Glomerular visceral epithelial cell (primary cell): ENCODE measurements at regions not wholly inside any gene's neighbourhood (a gene's known extent, or its start where the extent isn't known, plus 50 kb on each side); places are given as distances from the start of the nearest gene placed in this dataset.
"Not testable (repeated sequence)": the region's sequence is repeated elsewhere in the genome, so short reads cannot be mapped to it uniquely, and the experiment has no call there.

Experiments used
- DNase-seq: peaks from one replicate; pipeline ENCODE4 v3.0.0-alpha.2; 2016; ENCODE audit errors: extremely low spot score

- DNase-seq, result no peak
Measured at GRCh38 chr14:104230946-104231345, 92.6 kb downstream of the KIF26A start.

GRCh38 chr14:104232070-104232484 lies 93.7 kb downstream of the KIF26A start:
- DNase-seq, result no peak

DNA sequence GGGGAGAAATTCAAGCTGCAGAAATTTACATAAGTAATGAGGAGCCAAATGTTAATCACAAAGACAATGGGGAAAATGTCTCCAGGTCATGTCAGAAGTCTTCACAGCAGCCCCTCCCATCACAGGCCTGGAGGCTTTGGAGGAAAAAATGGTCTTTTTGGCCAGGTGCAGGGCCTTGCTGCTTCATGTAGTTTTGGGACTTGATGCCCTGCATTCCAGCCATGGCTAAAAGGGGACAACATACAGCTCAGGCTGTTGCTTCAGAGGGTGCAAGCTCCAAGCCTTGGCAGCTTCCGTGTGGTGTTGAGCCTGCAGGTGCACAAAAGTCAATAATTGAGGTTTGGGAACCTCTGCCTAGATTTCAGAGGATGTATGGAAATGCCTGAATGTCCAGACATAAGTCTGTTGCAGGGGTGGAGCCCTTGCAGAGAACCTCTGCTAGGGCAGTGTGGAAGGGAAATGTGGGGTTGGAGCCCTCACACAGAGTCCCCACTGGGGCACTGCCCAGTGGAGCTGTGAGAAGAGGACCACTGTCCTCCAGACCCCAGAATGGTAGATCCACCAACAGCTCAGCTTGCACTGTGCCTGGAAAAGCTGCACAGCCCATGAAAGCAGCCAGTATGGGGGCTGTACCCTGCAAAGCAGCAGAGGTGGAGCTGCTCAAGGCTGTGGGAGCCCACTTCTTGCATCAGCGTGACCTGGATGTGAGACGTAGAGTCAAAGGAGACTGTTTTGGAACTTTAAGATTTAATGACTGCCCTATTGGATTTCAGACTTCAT lies 95.8 kb downstream of the KIF26A start:
- not testable (repeated sequence) for DNase-seq

DNA sequence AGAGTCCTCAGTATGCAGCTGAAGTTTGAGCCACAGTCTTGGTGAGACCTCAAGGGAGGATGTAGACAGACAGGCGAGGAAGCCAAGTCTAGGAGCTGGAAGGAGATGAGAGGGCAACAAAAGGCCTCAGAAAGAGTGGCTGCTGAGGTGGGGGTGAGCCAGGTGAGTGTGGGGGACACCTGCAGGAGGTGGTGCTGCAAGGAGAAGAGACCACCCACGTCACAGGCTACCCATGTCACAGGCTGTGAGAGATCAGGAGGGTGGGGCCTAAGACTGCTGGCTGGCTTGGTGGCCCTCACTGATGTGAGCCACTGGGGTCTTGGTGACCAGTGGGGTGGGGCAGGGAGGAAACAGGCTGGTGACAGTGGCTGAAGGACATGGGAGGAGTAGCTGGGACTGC lies 97.3 kb downstream of the KIF26A start:
- DNase-seq, result no peak

GRCh38 chr14:104237651-104238423 lies 99.5 kb downstream of the KIF26A start:
- no peak for DNase-seq

- DNase-seq, result no peak
Measured at GRCh38 chr14:104238424-104239184, 100.2 kb downstream of the KIF26A start.

GRCh38 chr14:104239185-104239775 lies 100.9 kb downstream of the KIF26A start:
- DNase-seq, result no peak

DNA sequence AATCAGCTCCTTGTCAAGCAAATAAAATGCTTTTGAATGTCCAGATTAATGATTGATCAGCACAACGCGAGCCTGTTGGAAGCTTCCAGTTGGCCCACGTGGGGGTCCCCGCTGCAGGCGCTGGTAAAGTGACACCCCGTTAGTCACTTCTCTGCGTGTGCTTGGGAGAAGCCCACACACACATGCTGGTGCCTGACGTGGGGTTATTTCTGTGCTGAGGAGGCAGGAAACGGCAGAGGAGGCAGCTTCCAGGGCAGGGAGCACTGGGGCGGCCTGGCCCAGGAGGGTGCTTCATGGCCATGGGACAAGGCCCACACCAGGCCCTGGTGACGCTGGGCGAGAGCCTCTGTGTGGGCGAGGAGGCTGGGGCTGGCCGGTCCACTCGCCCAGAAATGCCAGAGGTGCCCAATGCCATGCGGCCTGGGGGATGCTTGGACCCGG lies 101.5 kb downstream of the KIF26A start:
- DNase-seq, result no peak

GRCh38 chr14:104240434-104241157 lies 102.2 kb downstream of the KIF26A start:
- no peak for DNase-seq

DNA sequence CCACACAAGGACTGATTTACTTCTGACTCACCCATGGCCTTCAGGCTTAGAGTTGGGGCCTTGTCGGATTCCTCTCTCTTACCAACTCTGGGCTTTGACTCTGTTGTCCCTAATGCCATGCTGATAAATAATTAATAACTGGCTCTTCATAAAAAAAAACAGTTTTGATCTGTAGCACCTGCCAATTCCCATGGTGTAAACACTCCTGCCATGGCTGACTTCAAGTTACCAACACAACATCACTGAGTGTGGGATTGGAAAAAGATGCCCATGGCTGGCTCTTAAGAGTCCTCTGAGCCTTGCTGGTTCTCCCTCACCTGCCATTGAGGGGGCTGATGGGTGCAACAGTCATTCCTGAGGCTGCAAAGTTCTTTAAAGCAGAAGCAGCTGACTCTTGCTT lies 104.8 kb downstream of the KIF26A start:
- DNase-seq, result no peak

DNA sequence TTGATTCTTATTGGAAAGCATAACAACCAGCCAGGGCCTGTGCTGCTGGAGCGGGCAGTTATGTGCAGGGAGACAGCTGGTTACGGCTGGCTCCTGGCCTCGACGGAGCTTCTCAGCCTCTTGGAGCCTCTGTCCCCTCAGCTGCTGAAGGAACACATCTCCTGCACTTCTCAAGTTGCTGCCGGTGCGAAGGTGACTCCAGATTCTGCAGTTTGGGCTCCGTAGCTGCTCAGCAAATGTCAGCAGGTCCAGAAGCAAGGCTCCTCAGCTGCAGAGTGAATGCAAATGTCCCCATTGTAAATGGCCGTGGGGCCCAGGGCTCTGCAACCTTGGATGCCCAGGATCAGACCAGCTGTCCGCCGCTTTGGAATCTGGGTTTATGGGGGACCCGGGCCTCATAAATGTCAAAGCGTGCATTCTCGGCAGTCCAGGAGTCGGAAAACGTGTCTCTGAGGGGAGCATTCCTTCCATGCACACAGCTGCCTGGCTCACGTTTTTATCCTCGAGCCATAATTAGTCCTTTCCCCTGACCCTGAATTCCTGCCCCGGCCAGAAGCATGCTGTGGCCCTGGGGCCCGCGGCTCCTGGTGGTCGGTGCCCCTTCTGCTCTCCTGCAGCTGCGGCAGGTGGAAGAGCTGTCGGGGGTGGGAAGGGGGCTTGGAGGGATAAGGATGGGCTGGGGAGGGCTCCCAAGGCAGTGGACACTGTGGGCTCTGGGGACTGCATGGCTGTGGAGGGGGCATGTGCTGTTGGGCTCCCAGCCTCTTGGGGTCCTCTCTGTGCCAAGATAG lies 106.0 kb downstream of the KIF26A start:
- no peak for DNase-seq

DNA sequence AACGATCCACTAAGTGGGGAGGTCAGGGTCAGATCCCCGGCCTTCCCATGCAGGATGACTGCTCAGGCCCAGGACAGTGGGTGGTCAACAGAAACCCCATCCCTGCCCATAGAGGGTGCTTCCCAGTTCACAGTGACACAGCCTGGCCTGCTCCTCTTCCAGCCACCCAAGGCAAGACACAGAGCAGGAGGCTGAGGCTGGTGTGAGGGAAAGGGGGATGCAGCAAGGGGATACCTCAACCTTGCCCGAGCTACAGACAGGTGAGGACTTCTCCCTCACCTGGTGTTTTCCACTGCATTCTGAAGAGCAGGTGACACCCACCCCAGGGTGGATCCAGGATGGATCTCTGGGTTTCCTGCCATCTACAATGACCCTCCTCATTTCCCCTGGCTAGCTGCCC lies 106.7 kb downstream of the KIF26A start:
- DNase-seq, result no peak

- DNase-seq, result no peak
Measured at GRCh38 chr14:104245723-104246122, 107.3 kb downstream of the KIF26A start.

DNA sequence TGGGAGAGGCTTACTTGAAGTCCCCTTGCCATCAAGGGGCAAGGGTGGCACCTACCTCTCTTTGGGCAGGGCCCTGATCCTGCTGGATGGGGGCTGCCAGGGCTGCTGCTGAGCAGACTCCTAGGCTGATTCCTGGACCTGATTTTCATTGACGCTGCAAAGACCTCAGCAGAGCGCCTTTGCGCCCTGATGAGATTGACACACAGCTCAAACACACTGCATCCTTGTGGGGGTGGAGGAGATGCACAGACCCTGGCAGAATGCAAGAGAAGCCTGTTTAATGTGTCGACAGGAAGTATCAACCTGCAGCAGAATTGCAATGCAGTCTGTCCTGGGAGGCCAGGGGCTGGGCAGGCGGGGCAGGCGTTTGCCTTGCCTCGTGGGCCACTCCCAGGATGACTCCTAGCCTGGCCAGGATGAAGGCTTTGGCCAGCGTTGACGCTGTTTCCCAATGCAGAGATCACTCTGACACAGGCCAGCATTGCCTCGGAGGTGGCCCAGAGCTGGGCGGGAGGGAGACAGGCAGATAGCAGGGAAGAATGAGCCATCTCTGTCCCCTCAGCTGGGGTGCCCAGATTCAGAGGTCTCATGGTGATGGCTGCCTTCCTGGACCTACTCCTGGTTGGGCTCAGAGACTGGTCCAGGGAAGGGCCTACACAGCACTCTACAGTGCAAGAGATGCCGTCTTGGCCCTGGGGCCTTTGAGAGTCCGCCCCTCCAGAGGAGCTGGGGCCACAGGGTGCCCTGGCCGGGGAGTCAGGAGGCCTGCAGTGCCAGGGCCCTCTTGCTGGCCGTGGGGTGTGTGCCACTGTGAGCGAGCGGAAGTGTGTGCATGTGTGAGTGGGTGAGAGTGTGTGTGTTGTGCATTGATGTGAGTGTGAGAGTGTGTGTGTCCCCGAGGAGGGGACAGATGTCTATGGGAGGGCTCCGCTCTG lies 108.3 kb downstream of the KIF26A start:
- DNase-seq, result no peak

DNA sequence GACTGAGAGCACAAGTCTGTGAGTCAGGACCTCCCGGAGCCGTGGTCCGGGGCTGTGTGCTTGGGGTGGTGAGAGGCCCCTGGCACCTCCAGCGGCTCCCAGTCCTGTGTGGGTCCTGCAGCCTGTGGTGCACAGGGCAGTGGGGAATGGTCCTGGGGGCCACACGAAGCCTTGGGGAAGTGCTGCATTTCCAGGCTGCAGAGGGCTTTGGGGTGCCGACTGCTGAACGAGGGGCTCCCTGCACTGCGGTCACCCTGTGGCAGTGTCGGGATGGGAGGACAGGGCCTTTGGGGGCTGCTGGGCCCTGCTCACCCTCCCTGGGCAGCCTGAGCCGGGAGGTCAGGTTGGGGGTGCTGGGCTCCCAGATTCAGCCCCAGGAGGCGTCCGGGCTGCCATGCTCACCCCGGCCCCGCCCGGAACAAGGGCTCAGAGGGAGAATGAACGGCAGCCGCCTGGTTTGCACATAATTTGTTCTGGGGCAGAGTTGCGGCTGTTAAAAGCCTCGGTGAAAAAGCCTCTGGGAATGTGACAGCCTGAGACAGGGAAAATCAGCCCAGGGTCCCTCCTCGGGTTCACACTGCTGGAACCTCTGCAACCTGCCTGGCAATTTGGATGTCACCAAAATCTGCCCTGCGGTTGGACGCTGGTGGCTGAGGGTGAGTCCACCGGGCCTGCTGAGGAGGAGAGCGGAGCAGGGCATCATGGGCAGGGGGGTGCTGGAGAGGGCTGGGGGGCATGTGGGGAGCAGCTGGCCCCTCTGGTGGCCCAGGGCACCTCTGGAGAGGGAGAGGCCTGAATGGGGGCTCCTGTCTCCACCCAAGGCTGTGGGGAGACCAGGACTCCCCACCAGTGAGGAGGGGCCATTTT lies 109.2 kb downstream of the KIF26A start:
- no peak for DNase-seq

DNA sequence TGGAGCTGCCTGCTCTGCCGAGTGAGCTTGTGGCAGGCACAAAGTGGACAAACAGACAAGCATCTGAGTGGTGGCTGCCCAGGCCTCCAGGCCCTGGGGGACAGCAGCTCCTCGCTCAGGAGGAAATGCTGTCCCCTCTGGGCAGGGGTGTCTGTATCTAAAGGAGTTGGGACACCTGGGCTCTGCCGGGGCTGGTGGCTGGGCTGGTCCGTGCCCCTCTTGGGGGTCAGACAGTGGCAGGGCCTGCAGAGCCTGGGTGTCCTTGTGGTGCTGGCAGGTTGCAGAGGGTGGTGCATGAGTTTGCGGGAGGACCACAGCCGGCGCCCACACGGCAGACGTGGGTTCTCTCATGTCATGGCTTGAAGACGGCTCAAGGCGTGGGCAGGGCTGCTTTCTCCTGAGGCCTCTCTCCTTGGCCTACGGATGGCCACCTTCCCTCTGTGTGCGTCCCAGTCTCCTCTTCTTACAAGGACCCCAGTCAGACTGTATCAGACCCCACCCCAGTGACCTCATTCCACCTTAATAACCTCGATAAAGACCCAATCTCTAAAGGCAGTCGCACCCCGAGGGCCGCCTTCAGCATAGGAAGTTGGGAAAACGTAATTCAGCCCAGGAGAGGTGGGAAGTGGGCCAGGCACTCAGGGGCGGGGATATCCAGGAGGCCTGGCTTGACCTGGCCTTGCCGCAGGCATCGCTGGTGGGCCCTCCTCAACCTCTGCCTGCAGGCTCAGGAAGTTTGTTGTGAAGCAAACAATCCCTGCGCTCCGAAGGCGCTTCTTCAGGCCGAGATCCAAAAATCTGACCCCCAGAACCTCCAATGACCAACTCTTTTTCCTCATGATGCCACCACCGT lies 110.0 kb downstream of the KIF26A start:
- DNase-seq, result no peak

DNA sequence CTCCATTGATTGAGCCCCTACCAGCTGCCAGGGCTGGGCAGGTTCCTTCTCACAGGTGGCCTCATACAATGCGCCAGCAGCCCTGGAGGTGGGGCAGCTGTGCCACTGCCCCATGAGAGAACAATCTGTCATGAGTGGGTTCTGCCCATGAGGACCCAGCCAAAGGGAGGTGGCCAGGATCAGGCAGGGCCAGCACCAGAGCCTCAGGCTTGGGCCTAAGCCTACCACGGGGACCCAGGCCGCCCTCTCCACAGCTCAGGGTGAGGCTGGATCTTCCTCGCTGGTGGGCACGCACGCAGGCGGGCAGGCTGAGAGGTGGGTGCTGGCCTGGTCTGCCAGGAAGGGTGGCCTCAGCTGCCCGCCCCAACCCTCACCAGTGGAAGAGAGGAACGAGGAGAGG lies 110.7 kb downstream of the KIF26A start:
- DNase-seq, result no peak
